KOPT-K1 (cell line): ENCODE measurements at regions not wholly inside any gene's neighbourhood (a gene's known extent, or its start where the extent isn't known, plus 50 kb on each side); places are given as distances from the start of the nearest gene placed in this dataset.

Experiments
- H3K27ac ChIP-seq: fragments of 200-600 bp; sonication (generic); 2 replicates; pipeline ENCODE4 v1.5.1; 2016; ENCODE audit warnings: antibody characterized with exemption, mild to moderate bottlenecking, low read depth, low read length; ENCODE audit not compliant: poor library complexity, severe bottlenecking
- H3K36me3 ChIP-seq: fragments of 200-600 bp; sonication (generic); 2 replicates; pipeline ENCODE4 v1.5.1; 2017; ENCODE audit warnings: antibody characterized with exemption, mild to moderate bottlenecking, low read length, moderate library complexity; ENCODE audit not compliant: insufficient read depth
- H3K9me3 ChIP-seq: fragments of 200-600 bp; sonication (generic); 2 replicates; pipeline ENCODE4 v1.5.1; 2017; ENCODE audit warnings: antibody characterized with exemption, low read length, mild to moderate bottlenecking; ENCODE audit not compliant: insufficient read depth, poor library complexity, severe bottlenecking

- Histone ChIP-seq H3K9me3 (no peaks in the 10 kb centered on the region), H3K36me3 (no peaks in the 10 kb centered on the region), H3K27ac (no peak overlapping the region)
Observed at GRCh38 chr2:12162269-12163247, 416.1 kb downstream of the LPIN1 start.

- Histone ChIP-seq H3K27ac (no peak overlapping the region), H3K36me3 (no peaks in the 10 kb centered on the region), H3K9me3 (no peaks in the 10 kb centered on the region)
Observed at GRCh38 chr2:12163866-12164265, 417.4 kb downstream of the LPIN1 start.

- no peak overlapping the region for H3K27ac ChIP-seq
- H3K9me3 ChIP-seq, result no peaks in the 10 kb centered on the region
- no peaks in the 10 kb centered on the region for H3K36me3 ChIP-seq
Observed at GRCh38 chr2:12164689-12165088, 418.3 kb downstream of the LPIN1 start.

GRCh38 chr2:12167525-12168317, 421.3 kb downstream of the LPIN1 start:
- H3K9me3 ChIP-seq, result no peaks in the 10 kb centered on the region
- H3K27ac ChIP-seq, result no peak overlapping the region
- no peaks in the 10 kb centered on the region for H3K36me3 ChIP-seq

- no peak overlapping the region for H3K27ac ChIP-seq
- no peaks in the 10 kb centered on the region for H3K36me3 ChIP-seq
- H3K9me3 ChIP-seq, result no peaks in the 10 kb centered on the region
Observed at GRCh38 chr2:12168354-12168753, 421.9 kb downstream of the LPIN1 start.

GRCh38 chr2:12168791-12169388, 422.5 kb downstream of the LPIN1 start:
- no peaks in the 10 kb centered on the region for H3K9me3 ChIP-seq
- no peak overlapping the region for H3K27ac ChIP-seq
- no peaks in the 10 kb centered on the region for H3K36me3 ChIP-seq

GRCh38 chr2:12169721-12170120, 423.3 kb downstream of the LPIN1 start:
- no peaks in the 10 kb centered on the region for H3K9me3 ChIP-seq
- no peaks in the 10 kb centered on the region for H3K36me3 ChIP-seq
- H3K27ac ChIP-seq, result peak overlapping the region; percentile 12

GRCh38 chr2:12170121-12170520, 423.7 kb downstream of the LPIN1 start:
- Histone ChIP-seq H3K36me3 (no peaks in the 10 kb centered on the region), H3K27ac (peak overlapping the region; percentile 12), H3K9me3 (no peaks in the 10 kb centered on the region)

GRCh38 chr2:12173271-12173942, 427.0 kb downstream of the LPIN1 start:
- Histone ChIP-seq H3K36me3 (no peaks in the 10 kb centered on the region), H3K9me3 (no peaks in the 10 kb centered on the region), H3K27ac (no peak overlapping the region)

GRCh38 chr2:12173943-12174340, 427.5 kb downstream of the LPIN1 start:
- H3K36me3 ChIP-seq, result no peaks in the 10 kb centered on the region
- H3K9me3 ChIP-seq, result no peaks in the 10 kb centered on the region
- no peak overlapping the region for H3K27ac ChIP-seq

- no peak overlapping the region for H3K27ac ChIP-seq
- H3K9me3 ChIP-seq, result no peaks in the 10 kb centered on the region
- H3K36me3 ChIP-seq, result no peaks in the 10 kb centered on the region
Observed at GRCh38 chr2:12175323-12175722, 428.9 kb downstream of the LPIN1 start.

- no peaks in the 10 kb centered on the region for H3K9me3 ChIP-seq
- no peaks in the 10 kb centered on the region for H3K36me3 ChIP-seq
- H3K27ac ChIP-seq, result peak overlapping the region; percentile 62
Observed at GRCh38 chr2:12176623-12177454, 430.4 kb downstream of the LPIN1 start.

- Histone ChIP-seq H3K36me3 (no peaks in the 10 kb centered on the region), H3K9me3 (no peaks in the 10 kb centered on the region), H3K27ac (peak overlapping the region; percentile 62)
Observed at GRCh38 chr2:12177455-12178288, 431.2 kb downstream of the LPIN1 start.
